Lung (tissue), 11 donors: ENCODE measurements at regions not wholly inside any gene's neighbourhood (a gene's known extent, or its start where the extent isn't known, plus 50 kb on each side); places are given as distances from the start of the nearest gene placed in this dataset.

ENCODE experiments used
- ATAC-seq: fragments of 200-7000 bp; cut with Tn5 transposase; one replicate; pipeline ENCODE4 v1.9.1; 2020; ENCODE audit warnings: moderate number of reproducible peaks; ENCODE audit not compliant: insufficient read depth, low FRiP score
- DNase-seq, 3 donors: peaks; one replicate each; pipeline ENCODE4 v3.0.0-alpha.2; 2013 to 2017
- H3K27ac ChIP-seq, 2 donors: one replicate each; pipeline ENCODE4 v1.5.1; 2013; ENCODE audit warnings: mild to moderate bottlenecking in 2 of 2, moderate library complexity in 2 of 2, control low read depth in 1 of 2, inconsistent platforms in 1 of 2, low read depth in 1 of 2, low read length in 1 of 2
- H3K27me3 ChIP-seq, 3 donors: one replicate each; pipeline ENCODE4 v1.5.1; 2013; ENCODE audit warnings: low read length in 2 of 3; ENCODE audit not compliant: control insufficient read depth in 3 of 3, insufficient read depth in 3 of 3
- H3K36me3 ChIP-seq, 4 donors: one replicate each; pipeline ENCODE4 v1.5.1; 2013; ENCODE audit warnings: low read length in 4 of 4, mild to moderate bottlenecking in 1 of 4, moderate library complexity in 1 of 4; ENCODE audit not compliant: control insufficient read depth in 4 of 4, insufficient read depth in 4 of 4
- H3K4me1 ChIP-seq, 5 donors: one replicate each; pipeline ENCODE4 v1.5.1; 2013; ENCODE audit warnings: low read length in 5 of 5, mild to moderate bottlenecking in 2 of 5, moderate library complexity in 1 of 5; ENCODE audit not compliant: control insufficient read depth in 5 of 5, insufficient read depth in 5 of 5
- H3K4me3 ChIP-seq: one replicate; pipeline ENCODE4 v1.5.1; 2013; ENCODE audit warnings: mild to moderate bottlenecking, control low read depth, moderate library complexity
- H3K9ac ChIP-seq, 2 donors: one replicate each; pipeline ENCODE4 v1.5.1; 2013; ENCODE audit warnings: low read length in 2 of 2, control low read depth in 1 of 2; ENCODE audit not compliant: insufficient read depth in 1 of 2
- H3K9me3 ChIP-seq, 4 donors: one replicate each; pipeline ENCODE4 v1.5.1; 2013; ENCODE audit warnings: low read length in 3 of 4, mild to moderate bottlenecking in 1 of 4, moderate library complexity in 1 of 4; ENCODE audit not compliant: control insufficient read depth in 4 of 4, insufficient read depth in 3 of 4
- WGBS, 2 donors: extraction: QIAGEN DNeasy Blood & Tissue Kit; methylation state at CpG; one replicate each; pipeline ENCODE4 v1.1.7; 2013; 5-methylcytosine and 5-hydroxymethylcytosine counted together
- TF ChIP-seq, protein P1 (sequence below): IDR thresholded peaks from 2 replicates; pipeline ENCODE4 v1.5.1; 2012; ENCODE audit warnings: mild to moderate bottlenecking; ENCODE audit errors: control extremely low read depth, extremely low read depth
- donor health status: control.
- donor health status: control.
- donor health status: Bipolar disorder and iron deficiency.
- donor health status: healthy.
- donor health status: DM: yes; HTN: yes; CAD: no.

DNA sequence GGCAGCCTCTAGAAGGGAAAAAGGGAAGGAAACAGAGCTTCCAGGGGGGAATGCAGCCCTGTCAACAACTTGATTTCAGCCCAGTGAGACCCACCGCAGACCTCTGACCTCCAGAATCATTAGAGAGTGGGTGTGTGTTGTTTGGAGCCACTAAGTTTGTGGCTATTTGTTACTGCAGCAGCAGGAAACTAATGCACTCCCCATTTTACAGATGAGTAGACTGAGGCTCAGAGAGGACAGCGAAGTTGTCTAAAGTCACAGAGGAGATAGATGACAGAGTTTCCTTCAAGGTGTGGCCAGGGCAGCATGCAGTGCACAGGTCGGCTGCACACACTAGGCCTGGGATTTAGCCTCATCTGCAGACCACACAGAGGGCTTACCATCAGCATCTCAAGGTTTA lies 81.8 kb upstream of the ALDH1L1 start:
- TF ChIP-seq, protein P1, sequence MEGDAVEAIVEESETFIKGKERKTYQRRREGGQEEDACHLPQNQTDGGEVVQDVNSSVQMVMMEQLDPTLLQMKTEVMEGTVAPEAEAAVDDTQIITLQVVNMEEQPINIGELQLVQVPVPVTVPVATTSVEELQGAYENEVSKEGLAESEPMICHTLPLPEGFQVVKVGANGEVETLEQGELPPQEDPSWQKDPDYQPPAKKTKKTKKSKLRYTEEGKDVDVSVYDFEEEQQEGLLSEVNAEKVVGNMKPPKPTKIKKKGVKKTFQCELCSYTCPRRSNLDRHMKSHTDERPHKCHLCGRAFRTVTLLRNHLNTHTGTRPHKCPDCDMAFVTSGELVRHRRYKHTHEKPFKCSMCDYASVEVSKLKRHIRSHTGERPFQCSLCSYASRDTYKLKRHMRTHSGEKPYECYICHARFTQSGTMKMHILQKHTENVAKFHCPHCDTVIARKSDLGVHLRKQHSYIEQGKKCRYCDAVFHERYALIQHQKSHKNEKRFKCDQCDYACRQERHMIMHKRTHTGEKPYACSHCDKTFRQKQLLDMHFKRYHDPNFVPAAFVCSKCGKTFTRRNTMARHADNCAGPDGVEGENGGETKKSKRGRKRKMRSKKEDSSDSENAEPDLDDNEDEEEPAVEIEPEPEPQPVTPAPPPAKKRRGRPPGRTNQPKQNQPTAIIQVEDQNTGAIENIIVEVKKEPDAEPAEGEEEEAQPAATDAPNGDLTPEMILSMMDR: no peak

DNA sequence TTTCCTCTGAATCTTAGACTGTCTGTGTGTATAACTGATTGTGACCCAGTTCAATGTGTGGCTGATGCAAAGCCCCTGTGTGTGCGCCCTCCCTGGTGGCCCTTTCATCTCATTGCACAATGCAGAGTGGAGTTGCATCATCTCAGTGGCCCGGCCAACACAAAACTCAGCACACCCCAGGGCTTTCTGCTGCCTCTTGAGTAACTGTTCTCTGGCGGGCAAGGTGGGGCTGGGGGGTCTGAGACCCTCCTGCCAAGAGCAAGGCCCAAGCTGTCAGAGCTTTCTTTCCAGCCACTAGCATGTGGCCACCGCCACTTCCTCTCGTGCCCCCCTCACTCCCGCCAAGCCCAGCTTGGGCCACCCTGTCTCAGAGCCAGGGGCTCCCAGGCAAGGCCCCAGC lies 80.7 kb upstream of the ALDH1L1 start:
- H3K4me1 ChIP-seq: peaks cover under 1 to 28% (median 7%) of the 10 kb centered on the region in 5 donors
- peak overlapping the region in 1 of 2 donors; percentile 44 for H3K27ac ChIP-seq
- H3K9ac ChIP-seq: no peak overlapping the region
- peak; percentile 63 for ATAC-seq
- DNase-seq: peak; percentile 95 to 99 (median 99)
- TF ChIP-seq, protein P1: no peak
- 28 to 48% methylated on average over 6 of the region's 6 CpGs for WGBS, 2 donors
- H3K4me3 ChIP-seq: no peak overlapping the region
- no peaks in the 10 kb centered on the region for H3K36me3 ChIP-seq
- peaks cover 0 to 3% (median 0%) of the 10 kb centered on the region in 4 donors for H3K9me3 ChIP-seq
- H3K27me3 ChIP-seq: no peaks in the 10 kb centered on the region

More for the DNA sequence above, 81.8 kb upstream of the ALDH1L1 start:
- Histone ChIP-seq H3K4me3 (no peak overlapping the region), H3K27ac (no peak overlapping the region), H3K36me3 (no peaks in the 10 kb centered on the region), H3K9ac (no peak overlapping the region), H3K4me1 (peaks cover 3 to 35% (median 14%) of the 10 kb centered on the region in 5 donors), H3K27me3 (no peaks in the 10 kb centered on the region), H3K9me3 (peaks cover 0 to 3% (median 0%) of the 10 kb centered on the region in 4 donors)
- 89 to 93% methylated on average over 3 of the region's 3 CpGs for WGBS, 2 donors
- no peak for DNase-seq
- no peak for ATAC-seq

- Histone ChIP-seq H3K9ac (no peak overlapping the region), H3K4me3 (no peak overlapping the region)
These were observed 79.3 kb upstream of the ALDH1L1 start for GRCh38 chr3:126259411-126260391.

More at GRCh38 chr3:126259411-126260391, 79.3 kb upstream of the ALDH1L1 start:
- Histone ChIP-seq H3K36me3 (no peaks in the 10 kb centered on the region), H3K27ac (peak overlapping the region in 1 of 2 donors; percentile 73), H3K4me1 (peaks cover 0 to 27% (median 7%) of the 10 kb centered on the region in 5 donors), H3K27me3 (no peaks in the 10 kb centered on the region), H3K9me3 (peaks cover 0 to 3% (median 0%) of the 10 kb centered on the region in 4 donors)
- peak; percentile 55 to 62 (median 58) for DNase-seq
- TF ChIP-seq, protein P1: peak; percentile 43
- no peak for ATAC-seq
- WGBS, 2 donors: 51 to 58% methylated on average over 23 of the region's 23 CpGs
